ENCODE measurements at regions not wholly inside any gene's neighbourhood (a gene's known extent, or its start where the extent isn't known, plus 50 kb on each side); places are given as distances from the start of the nearest gene placed in this dataset.

DNA sequence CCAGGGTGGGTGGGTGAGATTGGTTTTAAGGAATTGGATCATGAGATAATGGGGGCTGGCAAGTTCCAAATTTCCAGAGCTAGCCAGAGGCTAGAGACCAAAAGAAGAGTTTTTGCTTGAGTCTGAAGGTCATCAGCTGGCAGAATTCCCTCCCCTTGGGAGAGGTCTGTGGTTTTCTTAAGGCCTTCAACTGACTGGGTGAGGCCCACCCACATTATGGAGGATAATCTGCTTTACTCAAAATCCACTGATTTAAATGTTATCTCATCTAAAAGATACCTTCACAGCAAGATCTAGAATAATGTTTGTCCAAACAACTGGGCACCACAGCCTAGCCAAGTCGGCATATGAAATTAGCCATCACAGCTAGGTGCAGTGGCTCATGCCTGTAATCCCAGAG is 156.4 kb downstream of the URB2 start:
- TF ChIP-seq, protein P1, sequence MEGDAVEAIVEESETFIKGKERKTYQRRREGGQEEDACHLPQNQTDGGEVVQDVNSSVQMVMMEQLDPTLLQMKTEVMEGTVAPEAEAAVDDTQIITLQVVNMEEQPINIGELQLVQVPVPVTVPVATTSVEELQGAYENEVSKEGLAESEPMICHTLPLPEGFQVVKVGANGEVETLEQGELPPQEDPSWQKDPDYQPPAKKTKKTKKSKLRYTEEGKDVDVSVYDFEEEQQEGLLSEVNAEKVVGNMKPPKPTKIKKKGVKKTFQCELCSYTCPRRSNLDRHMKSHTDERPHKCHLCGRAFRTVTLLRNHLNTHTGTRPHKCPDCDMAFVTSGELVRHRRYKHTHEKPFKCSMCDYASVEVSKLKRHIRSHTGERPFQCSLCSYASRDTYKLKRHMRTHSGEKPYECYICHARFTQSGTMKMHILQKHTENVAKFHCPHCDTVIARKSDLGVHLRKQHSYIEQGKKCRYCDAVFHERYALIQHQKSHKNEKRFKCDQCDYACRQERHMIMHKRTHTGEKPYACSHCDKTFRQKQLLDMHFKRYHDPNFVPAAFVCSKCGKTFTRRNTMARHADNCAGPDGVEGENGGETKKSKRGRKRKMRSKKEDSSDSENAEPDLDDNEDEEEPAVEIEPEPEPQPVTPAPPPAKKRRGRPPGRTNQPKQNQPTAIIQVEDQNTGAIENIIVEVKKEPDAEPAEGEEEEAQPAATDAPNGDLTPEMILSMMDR (IDR thresholded peaks at IDR 0.05) = no peak
- TF ChIP-seq POLR2A (IDR thresholded peaks at IDR 0.05) = no peak

Measured in uterus (tissue), 2 donors.